Endometrium (tissue), 2 donors: ENCODE measurements at regions not wholly inside any gene's neighbourhood (a gene's known extent, or its start where the extent isn't known, plus 50 kb on each side); places are given as distances from the start of the nearest gene placed in this dataset.
"Not testable (repeated sequence)": the region's sequence is repeated elsewhere in the genome, so short reads cannot be mapped to it uniquely, and the experiment has no call there.

ENCODE experiments used
- FAIRE-seq: peaks from 2 replicates; lab custom pipeline; 2012; peaks lifted over from hg19 to GRCh38; lab: Jason Lieb, UNC
- donor health status: control.
- donor health status: control.

- peak; percentile 85 for FAIRE-seq
Observed at GRCh38 chr7:25069900-25070443, 55.1 kb downstream of the CYCS start.

GRCh38 chr7:25068502-25069213, 56.4 kb downstream of the CYCS start:
- no peak for FAIRE-seq

- no peak for FAIRE-seq
Observed at GRCh38 chr7:25067726-25068501, 57.1 kb downstream of the CYCS start.

- no peak for FAIRE-seq
Observed at GRCh38 chr7:25066253-25066652, 58.8 kb downstream of the CYCS start.

- FAIRE-seq, result no peak
Observed at GRCh38 chr7:25062380-25062779, 62.7 kb downstream of the CYCS start.

GRCh38 chr7:25060487-25061055, 64.5 kb downstream of the CYCS start:
- FAIRE-seq, result no peak

- no peak for FAIRE-seq
Observed at GRCh38 chr7:25059576-25059975, 65.5 kb downstream of the CYCS start.

GRCh38 chr7:25056368-25056767, 68.7 kb downstream of the CYCS start:
- no peak for FAIRE-seq

GRCh38 chr7:25055520-25056220, 69.4 kb downstream of the CYCS start:
- FAIRE-seq, result no peak

- FAIRE-seq, result no peak
Observed at GRCh38 chr7:25054819-25055519, 70.1 kb downstream of the CYCS start.

GRCh38 chr7:25050223-25050622, 70.2 kb upstream of the OSBPL3 start:
- FAIRE-seq, result no peak

- no peak for FAIRE-seq
Observed at GRCh38 chr7:25048444-25048834, 68.5 kb upstream of the OSBPL3 start.

GRCh38 chr7:25047571-25048443, 67.8 kb upstream of the OSBPL3 start:
- FAIRE-seq, result not testable (repeated sequence)

GRCh38 chr7:25037325-25037724, 57.3 kb upstream of the OSBPL3 start:
- FAIRE-seq, result no peak

- no peak for FAIRE-seq
Observed at GRCh38 chr7:25035274-25035673, 55.3 kb upstream of the OSBPL3 start.

GRCh38 chr7:25034136-25034535, 54.2 kb upstream of the OSBPL3 start:
- FAIRE-seq, result no peak

GRCh38 chr7:25032774-25033743, 53.1 kb upstream of the OSBPL3 start:
- FAIRE-seq, result no peak

GRCh38 chr7:25031432-25031831, 51.5 kb upstream of the OSBPL3 start:
- FAIRE-seq, result no peak

GRCh38 chr7:25031007-25031406, 51.0 kb upstream of the OSBPL3 start:
- no peak for FAIRE-seq
